Stimulated activated CD4-positive, alpha-beta T cell treated with anti-CD3 and anti-CD28 coated beads, Interleukin-4, amount 100 ng/mL, for 48 hours (primary cell): ENCODE measurements at regions not wholly inside any gene's neighbourhood (a gene's known extent, or its start where the extent isn't known, plus 50 kb on each side); places are given as distances from the start of the nearest gene placed in this dataset.
A peak's percentile ranks its signal among the peaks of the same experiment; 100 is the strongest.

Experiments
- DNase-seq, 2 donors: peaks; one replicate each; pipeline ENCODE4 v3.0.0-alpha.2; 2020; ENCODE audit warnings: low read depth in 2 of 2

- no peak for DNase-seq
Observed at GRCh38 chr2:217525076-217525475, 477.7 kb downstream of the TNS1 start.

- DNase-seq = no peak
Observed at GRCh38 chr2:217523286-217523685, 479.5 kb downstream of the TNS1 start.

GRCh38 chr2:217521820-217522219, 481.0 kb downstream of the TNS1 start:
- no peak for DNase-seq

GRCh38 chr2:217520356-217521010, 482.3 kb downstream of the TNS1 start:
- no peak for DNase-seq

- DNase-seq = no peak
Observed at GRCh38 chr2:217517402-217517801, 485.4 kb downstream of the TNS1 start.

GRCh38 chr2:217515615-217516309, 487.0 kb downstream of the TNS1 start:
- no peak for DNase-seq

- DNase-seq = no peak
Observed at GRCh38 chr2:217513258-217513657, 489.5 kb downstream of the TNS1 start.

GRCh38 chr2:217512728-217513127, 490.1 kb downstream of the TNS1 start:
- no peak for DNase-seq

GRCh38 chr2:217512259-217512658, 490.5 kb downstream of the TNS1 start:
- DNase-seq = no peak

- no peak for DNase-seq
Observed at GRCh38 chr2:217511850-217512249, 490.9 kb downstream of the TNS1 start.

- peak; percentile 22 to 26 for DNase-seq
Observed at GRCh38 chr2:217510771-217511291, 492.0 kb downstream of the TNS1 start.

- DNase-seq = no peak
Observed at GRCh38 chr2:217505303-217505702, 497.5 kb downstream of the TNS1 start.

- no peak for DNase-seq
Observed at GRCh38 chr2:217501887-217502286, 500.9 kb downstream of the TNS1 start.

GRCh38 chr2:217497843-217498377, 504.9 kb downstream of the TNS1 start:
- no peak for DNase-seq

- DNase-seq = no peak
Observed at GRCh38 chr2:217494557-217494956, 508.2 kb downstream of the TNS1 start.

GRCh38 chr2:217491271-217491670, 511.5 kb downstream of the TNS1 start:
- DNase-seq = no peak

GRCh38 chr2:217489145-217489960, 513.4 kb downstream of the TNS1 start:
- DNase-seq = no peak

GRCh38 chr2:217484046-217484445, 518.7 kb downstream of the TNS1 start:
- no peak for DNase-seq

GRCh38 chr2:217482056-217482710, 520.6 kb downstream of the TNS1 start:
- DNase-seq = no peak

- DNase-seq = no peak
Observed at GRCh38 chr2:217481577-217481976, 521.2 kb downstream of the TNS1 start.

- no peak for DNase-seq
Observed at GRCh38 chr2:217479566-217479965, 523.2 kb downstream of the TNS1 start.
